GM18499 (cell line): ENCODE measurements at regions not wholly inside any gene's neighbourhood (a gene's known extent, or its start where the extent isn't known, plus 50 kb on each side); places are given as distances from the start of the nearest gene placed in this dataset.
"Not testable (repeated sequence)": the region's sequence is repeated elsewhere in the genome, so short reads cannot be mapped to it uniquely, and the experiment has no call there.

ENCODE experiments used
- ATAC-seq: cut with Tn5 transposase; IDR thresholded peaks from one replicate; pipeline ENCODE4 v1.9.1; 2021; ENCODE audit warnings: moderate number of reproducible peaks; ENCODE audit not compliant: insufficient read depth, unreplicated experiment

- ATAC-seq, result no peak
These were observed 160.5 kb downstream of the SEMA6D start for GRCh38 chr15:47877836-47878235.

- no peak for ATAC-seq
These were observed 168.6 kb downstream of the SEMA6D start for GRCh38 chr15:47885920-47886319.

GRCh38 chr15:47887241-47887800 is 170.0 kb downstream of the SEMA6D start:
- ATAC-seq, result no peak

GRCh38 chr15:47888385-47889100 is 171.2 kb downstream of the SEMA6D start:
- ATAC-seq, result no peak

- no peak for ATAC-seq
These were observed 173.3 kb downstream of the SEMA6D start for GRCh38 chr15:47890397-47891150.

GRCh38 chr15:47897525-47897924 is 180.2 kb downstream of the SEMA6D start:
- ATAC-seq, result no peak

- ATAC-seq, result no peak
These were observed 183.4 kb downstream of the SEMA6D start for GRCh38 chr15:47900751-47901150.

- no peak for ATAC-seq
These were observed 186.1 kb downstream of the SEMA6D start for GRCh38 chr15:47903368-47903767.

GRCh38 chr15:47908486-47908885 is 191.2 kb downstream of the SEMA6D start:
- ATAC-seq, result no peak

GRCh38 chr15:47908950-47909670 is 191.8 kb downstream of the SEMA6D start:
- no peak for ATAC-seq

- ATAC-seq, result not testable (repeated sequence)
These were observed 195.6 kb downstream of the SEMA6D start for GRCh38 chr15:47912910-47913309.

- ATAC-seq, result no peak
These were observed 200.6 kb downstream of the SEMA6D start for GRCh38 chr15:47917881-47918280.

GRCh38 chr15:47918877-47919276 is 201.6 kb downstream of the SEMA6D start:
- no peak for ATAC-seq

- no peak for ATAC-seq
These were observed 196.4 kb upstream of the SLC24A5 start for GRCh38 chr15:47924381-47924780.

GRCh38 chr15:47929138-47929803 is 191.5 kb upstream of the SLC24A5 start:
- ATAC-seq, result no peak

- ATAC-seq, result no peak
These were observed 188.5 kb upstream of the SLC24A5 start for GRCh38 chr15:47932261-47932660.

- ATAC-seq, result no peak
These were observed 187.7 kb upstream of the SLC24A5 start for GRCh38 chr15:47932951-47933641.

GRCh38 chr15:47933865-47934264 is 186.9 kb upstream of the SLC24A5 start:
- ATAC-seq, result no peak

- ATAC-seq, result no peak
These were observed 186.4 kb upstream of the SLC24A5 start for GRCh38 chr15:47934342-47934741.

- no peak for ATAC-seq
These were observed 183.0 kb upstream of the SLC24A5 start for GRCh38 chr15:47937834-47938233.
